GM20000 (cell line): ENCODE measurements at regions not wholly inside any gene's neighbourhood (a gene's known extent, or its start where the extent isn't known, plus 50 kb on each side); places are given as distances from the start of the nearest gene placed in this dataset.

Experiments used
- DNase-seq: peaks from one replicate; pipeline ENCODE4 v3.0.0; 2012; ENCODE audit warnings: low spot score
- CTCF ChIP-seq: IDR thresholded peaks from 2 replicates; pipeline ENCODE4 v1.5.1; 2012; ENCODE audit warnings: mild to moderate bottlenecking, control low read depth; ENCODE audit errors: extremely low read depth, missing control alignments

DNA sequence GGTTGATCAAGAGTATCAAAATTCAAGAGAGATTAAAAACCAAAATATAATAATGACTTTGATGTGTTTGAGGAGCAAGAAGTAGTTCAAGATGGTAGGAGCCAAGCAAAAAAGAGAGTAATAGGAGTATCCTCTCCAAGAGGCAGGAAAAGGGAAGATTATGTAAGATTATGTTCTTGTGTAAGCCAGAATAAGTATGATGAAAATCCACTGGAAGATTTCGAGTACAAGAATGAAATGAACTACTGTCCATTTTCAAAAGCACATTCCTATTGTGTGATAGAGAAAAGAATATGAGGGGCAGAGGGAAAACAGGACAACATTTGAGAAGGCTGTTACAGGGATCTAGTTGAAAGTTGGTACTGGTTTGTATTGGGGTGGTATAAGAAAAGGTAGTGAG lies 659.6 kb upstream of the INTU start:
- TF ChIP-seq CTCF, result no peak
- no peak for DNase-seq

DNA sequence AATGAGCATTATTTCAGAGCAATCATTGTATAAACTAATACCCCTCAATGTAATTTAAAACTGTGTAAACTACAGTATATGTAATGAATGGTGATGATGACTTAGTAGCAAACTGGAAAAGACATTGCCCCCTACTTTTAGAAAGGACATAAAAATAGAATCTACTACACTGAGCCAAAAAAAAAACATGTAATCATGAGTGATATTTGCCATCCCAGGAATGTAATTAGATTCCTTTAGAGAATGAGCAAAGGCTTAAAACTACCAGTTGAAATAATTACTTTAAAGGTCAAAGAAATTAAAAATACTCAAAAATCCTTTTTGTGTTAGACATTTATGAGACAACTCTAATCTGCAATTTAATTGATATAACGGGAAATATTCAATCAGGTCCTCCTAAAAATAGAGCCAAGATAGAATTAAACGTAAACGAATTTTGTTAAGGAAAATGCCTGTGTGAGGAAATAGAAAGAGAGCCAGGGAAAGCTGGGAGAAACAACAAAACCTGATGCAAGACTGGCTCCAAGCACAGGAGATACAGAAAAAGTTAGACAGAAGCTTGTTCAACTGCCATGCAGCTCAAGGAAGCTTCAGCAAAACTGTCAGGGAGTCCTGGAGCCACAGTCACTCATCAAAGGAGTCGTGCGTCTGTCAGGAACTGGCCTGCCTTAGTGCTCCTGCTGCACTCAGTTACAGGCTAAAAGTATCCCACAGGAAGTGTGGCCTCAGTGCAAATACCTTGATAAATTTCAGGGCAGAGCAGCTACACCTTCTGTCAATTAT lies 655.7 kb upstream of the INTU start:
- no peak for TF ChIP-seq CTCF
- DNase-seq, result no peak

- no peak for TF ChIP-seq CTCF
- DNase-seq, result no peak
Observed at GRCh38 chr4:126986005-126986404, 646.8 kb upstream of the INTU start.

- DNase-seq, result no peak
- TF ChIP-seq CTCF, result no peak
Observed at GRCh38 chr4:126986828-126987227, 645.9 kb upstream of the INTU start.

DNA sequence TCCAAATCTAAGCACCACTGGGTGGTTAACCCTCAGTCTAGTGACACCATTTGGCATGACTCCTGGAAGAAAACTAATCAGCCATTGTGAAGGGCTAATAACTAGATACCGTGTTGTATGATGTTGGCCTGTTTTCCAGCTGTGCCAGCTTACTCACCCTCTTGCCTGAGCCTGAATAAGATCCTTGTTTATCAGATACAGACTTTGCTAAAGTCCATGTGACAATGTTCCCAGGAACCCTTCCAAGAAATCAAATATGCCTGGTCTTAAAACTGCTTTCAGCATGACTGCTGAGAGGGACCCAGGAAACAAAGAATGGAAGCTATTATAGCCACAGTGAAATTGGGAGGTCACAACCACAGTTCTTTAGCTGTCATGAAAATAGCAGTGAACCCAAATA lies 640.8 kb upstream of the INTU start:
- DNase-seq, result no peak
- no peak for TF ChIP-seq CTCF

DNA sequence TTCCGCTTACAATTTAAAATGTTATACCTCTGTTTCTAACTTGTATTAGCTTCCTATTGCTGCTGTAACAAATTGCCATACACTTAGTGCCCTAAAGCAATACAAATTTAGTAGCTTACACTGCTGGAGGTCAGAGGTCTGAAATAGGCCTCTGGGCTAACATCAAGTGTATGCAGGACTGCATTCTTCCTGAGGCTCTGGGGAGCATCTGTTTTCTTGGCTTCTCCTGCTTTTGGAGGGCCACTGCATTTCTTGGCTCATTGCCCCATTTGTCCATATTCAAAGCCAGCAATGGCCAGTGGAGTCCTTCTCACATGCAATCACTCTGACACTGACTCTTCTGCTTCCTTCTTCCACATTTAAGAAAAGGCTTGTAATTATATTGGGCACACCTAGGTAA lies 639.8 kb upstream of the INTU start:
- no peak for TF ChIP-seq CTCF
- DNase-seq, result no peak

DNA sequence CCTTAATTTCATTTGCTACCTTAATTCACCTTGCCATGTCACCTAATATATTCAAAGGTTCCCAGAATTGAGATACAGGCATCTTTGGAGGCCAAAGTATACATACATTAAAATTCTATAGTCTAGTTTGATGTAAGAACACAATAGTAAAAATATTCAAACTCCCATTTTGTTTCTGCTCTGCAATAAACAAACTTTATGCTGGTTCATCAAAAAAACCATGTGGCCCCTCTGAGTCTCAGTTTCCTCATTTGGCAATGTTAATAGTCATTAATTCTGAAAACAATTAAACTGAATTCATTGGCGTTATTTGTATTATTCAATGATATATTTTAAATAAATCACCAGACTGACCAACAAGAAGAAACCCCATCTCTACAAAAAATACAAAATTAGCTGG lies 639.4 kb upstream of the INTU start:
- TF ChIP-seq CTCF, result no peak
- no peak for DNase-seq
